GM19455 (cell line): ENCODE measurements at regions not wholly inside any gene's neighbourhood (a gene's known extent, or its start where the extent isn't known, plus 50 kb on each side); places are given as distances from the start of the nearest gene placed in this dataset.

ENCODE experiments used
- ATAC-seq: cut with Tn5 transposase; IDR thresholded peaks from one replicate; pipeline ENCODE4 v1.9.1; 2021; ENCODE audit not compliant: unreplicated experiment

- no peak for ATAC-seq
Observed at GRCh38 chr2:223107825-223108224, 55.8 kb downstream of the KCNE4 start.

GRCh38 chr2:223108351-223109050, 56.5 kb downstream of the KCNE4 start:
- ATAC-seq = no peak

- no peak for ATAC-seq
Observed at GRCh38 chr2:223109341-223109740, 57.4 kb downstream of the KCNE4 start.

GRCh38 chr2:223113161-223113560, 61.2 kb downstream of the KCNE4 start:
- no peak for ATAC-seq

- no peak for ATAC-seq
Observed at GRCh38 chr2:223114170-223114569, 62.2 kb downstream of the KCNE4 start.

- ATAC-seq = no peak
Observed at GRCh38 chr2:223114917-223115316, 62.9 kb downstream of the KCNE4 start.

- ATAC-seq = no peak
Observed at GRCh38 chr2:223117533-223117932, 65.5 kb downstream of the KCNE4 start.

- ATAC-seq = no peak
Observed at GRCh38 chr2:223121283-223121682, 69.3 kb downstream of the KCNE4 start.

- ATAC-seq = no peak
Observed at GRCh38 chr2:223122781-223123180, 70.8 kb downstream of the KCNE4 start.

- ATAC-seq = no peak
Observed at GRCh38 chr2:223123855-223124610, 72.0 kb downstream of the KCNE4 start.

- ATAC-seq = no peak
Observed at GRCh38 chr2:223141606-223142005, 89.6 kb downstream of the KCNE4 start.

- ATAC-seq = no peak
Observed at GRCh38 chr2:223142118-223142517, 90.1 kb downstream of the KCNE4 start.

GRCh38 chr2:223147431-223147830, 95.4 kb downstream of the KCNE4 start:
- no peak for ATAC-seq

- no peak for ATAC-seq
Observed at GRCh38 chr2:223148516-223148915, 96.5 kb downstream of the KCNE4 start.

- no peak for ATAC-seq
Observed at GRCh38 chr2:223155956-223156355, 104.0 kb downstream of the KCNE4 start.

GRCh38 chr2:223161873-223162458, 110.0 kb downstream of the KCNE4 start:
- ATAC-seq = no peak

GRCh38 chr2:223165423-223166214, 113.6 kb downstream of the KCNE4 start:
- ATAC-seq = no peak

- no peak for ATAC-seq
Observed at GRCh38 chr2:223166215-223166493, 114.2 kb downstream of the KCNE4 start.

- no peak for ATAC-seq
Observed at GRCh38 chr2:223166983-223167650, 115.1 kb downstream of the KCNE4 start.

- ATAC-seq = peak; percentile 42
Observed at GRCh38 chr2:223169830-223170605, 118.0 kb downstream of the KCNE4 start.
